HepG2 (cell line): ENCODE measurements at regions not wholly inside any gene's neighbourhood (a gene's known extent, or its start where the extent isn't known, plus 50 kb on each side); places are given as distances from the start of the nearest gene placed in this dataset.

ENCODE experiments used
- ATAC-seq: fragments of 200-7000 bp; cut with Tn5 transposase; 3 replicates; pipeline ENCODE4 v1.9.1; 2020; ENCODE audit warnings: mild to moderate bottlenecking, moderate library complexity
- BruUV-seq: library from RNA; stranded (reverse); fragments of 400-500 nt; replicated peaks from 2 replicates; lab custom pipeline; 2021; lab: Mats Ljungman, UMichigan
- CTCF ChIA-PET: fragments of 300-600 bp; formaldehyde crosslinking; extraction: SDS; loops from one replicate; lab custom pipeline; 2021; ENCODE audit warnings: low total read pairs, inconsistent platforms, low intra/inter-chr PET ratio; lab: Yijun Ruan, JAX
- POLR2A ChIA-PET: fragments of 350-600 bp; sonication (Branson Sonifier 250); formaldehyde crosslinking; loops from one replicate; lab custom pipeline; 2020; ENCODE audit warnings: antibody characterized with exemption, inconsistent platforms; lab: Yijun Ruan, JAX
- DNase-seq: peaks from one replicate; pipeline ENCODE4 v3.0.0-alpha.2; 2015; ENCODE audit warnings: low spot score
- FAIRE-seq: peaks from 3 replicates; lab custom pipeline; 2011; peaks lifted over from hg19 to GRCh38; lab: Jason Lieb, UNC
- H2AFZ ChIP-seq: one replicate; pipeline ENCODE4 v1.6.1; 2011; ENCODE audit warnings: low read length, inconsistent platforms
- H3K27ac ChIP-seq: fragments of 300-600 bp; 3 replicates; pipeline ENCODE4 v1.8.0; 2011; ENCODE audit warnings: mixed run types, mild to moderate bottlenecking, mixed read lengths, low read length, inconsistent platforms; ENCODE audit not compliant: insufficient read depth; ENCODE audit errors: extremely low read length
- H3K27me3 ChIP-seq, 2 experiments: fragments of 200-600 bp in 1 of 2; 2 replicates in 1 of 2; 3 replicates in 1 of 2; pipeline versions ENCODE4 v1.6.0 to v1.8.0; 2011; ENCODE audit warnings: low read length in 2 of 2, mild to moderate bottlenecking in 2 of 2, moderate library complexity in 2 of 2, inconsistent platforms in 1 of 2; ENCODE audit not compliant: insufficient read depth in 2 of 2, control insufficient read depth in 1 of 2
- H3K36me3 ChIP-seq, 2 experiments: fragments of 200-600 bp in 1 of 2; replicated peaks in 1 of 2; 2 replicates in 1 of 2; 3 replicates in 1 of 2; pipeline versions ENCODE4 v1.5.1 to v1.8.0; 2011; ENCODE audit warnings: low read length in 2 of 2, inconsistent platforms in 1 of 2; ENCODE audit not compliant: insufficient read depth in 2 of 2, control insufficient read depth in 1 of 2
- H3K4me1 ChIP-seq: 2 replicates; pipeline ENCODE4 v1.5.1; 2012; ENCODE audit warnings: low read length, inconsistent platforms; ENCODE audit not compliant: insufficient read depth
- H3K4me2 ChIP-seq: 2 replicates; pipeline ENCODE4 v1.6.0; 2011; ENCODE audit warnings: low read depth, low read length, inconsistent platforms
- H3K4me3 ChIP-seq, 3 experiments: fragments of 200-600 bp in 1 of 3; sonication (generic), shearing (Covaris generic) in 1 of 3; replicated peaks in 1 of 3; 2 replicates each; pipeline ENCODE4 v1.5.1; 2011 to 2016; ENCODE audit warnings: low read length in 3 of 3, inconsistent platforms in 2 of 3, low read depth in 2 of 3, mild to moderate bottlenecking in 2 of 3, control low read depth in 1 of 3, mixed read lengths in 1 of 3; ENCODE audit not compliant: insufficient read depth in 1 of 3
- H3K79me2 ChIP-seq: one replicate; pipeline ENCODE4 v1.6.1; 2011; ENCODE audit warnings: low read length, inconsistent platforms; ENCODE audit not compliant: insufficient read depth
- H3K9ac ChIP-seq: 2 replicates; pipeline ENCODE4 v1.6.0; 2011; ENCODE audit warnings: mild to moderate bottlenecking, low read depth, low read length, inconsistent platforms; ENCODE audit not compliant: insufficient read depth
- H3K9me3 ChIP-seq: 2 replicates; pipeline ENCODE4 v1.5.1; 2012; ENCODE audit warnings: mild to moderate bottlenecking, low read length
- H4K20me1 ChIP-seq: 2 replicates; pipeline ENCODE4 v1.6.0; 2011; ENCODE audit warnings: inconsistent platforms, mild to moderate bottlenecking, low read length, moderate library complexity; ENCODE audit not compliant: insufficient read depth
- AHDC1 ChIP-seq: sonication (generic); formaldehyde crosslinking; IDR thresholded peaks from 2 replicates; pipeline ENCODE4 v1.5.1; 2020; ENCODE audit warnings: mild to moderate bottlenecking, missing genetic modification reagents, borderline replicate concordance
- ISL2 ChIP-seq: sonication (generic); formaldehyde crosslinking; IDR thresholded peaks from 2 replicates; pipeline ENCODE4 v1.5.0; 2020; ENCODE audit warnings: missing genetic modification reagents
- NFE2L2 ChIP-seq: fragments of 150-350 bp; IDR thresholded peaks from 2 replicates; pipeline ENCODE4 v1.6.1; 2014; ENCODE audit warnings: low read length
- PHF5A ChIP-seq: IDR thresholded peaks from one replicate; pipeline ENCODE4 v1.6.1; 2018; ENCODE audit warnings: low read depth, missing genetic modification reagents; ENCODE audit not compliant: unreplicated experiment
- SP4 ChIP-seq: sonication (generic); formaldehyde crosslinking; IDR thresholded peaks from 2 replicates; pipeline ENCODE4 v1.8.1; 2023; ENCODE audit warnings: mild to moderate bottlenecking, missing genetic modification reagents
- ZFP1 ChIP-seq: IDR thresholded peaks from 2 replicates; pipeline ENCODE4 v1.6.1; 2016
- ZSCAN30 ChIP-seq: sonication (generic); formaldehyde crosslinking; IDR thresholded peaks from 2 replicates; pipeline ENCODE4 v1.5.0; 2020; ENCODE audit warnings: mild to moderate bottlenecking, missing genetic modification reagents
- whole genome bisulfite sequencing: methylation state at CpG from one replicate; pipeline ENCODE4 v1.1.6; 2017; ENCODE audit warnings: low lambda C conversion rate; 5-methylcytosine and 5-hydroxymethylcytosine counted together
- in situ Hi-C: cut with HindIII; loops from 2 replicates; pipeline ENCODE4 v1.10.0; 2017; ENCODE audit warnings: low pct_unique_long_range_greater_than_20kb; ENCODE audit not compliant: extremely low pct_ligation_motif_present
- intact Hi-C: fragments of 100-400 bp; cut with micrococcal nuclease; formaldehyde crosslinking; loops from one replicate; pipeline ENCODE4 v1.10.0; 2022; ENCODE audit not compliant: unreplicated experiment

- Histone ChIP-seq H3K4me2 (no peak overlapping the region), H4K20me1 (no peaks in the 10 kb centered on the region; the same call in 1 of the 2 replicates), H3K4me1 (no peaks in the 10 kb centered on the region), H3K79me2 (no peaks in the 10 kb centered on the region), H3K27ac (no peak overlapping the region), H3K27me3 (no peaks in the 10 kb centered on the region), H3K9me3 (no peaks in the 10 kb centered on the region), H2AFZ (no peak overlapping the region), H3K36me3 (no peaks in the 10 kb centered on the region), H3K9ac (no peak overlapping the region)
- in situ Hi-C loops = no loop called here
- ATAC-seq (no peak), FAIRE-seq (no peak)
- ChIA-PET CTCF (no interaction called here), POLR2A (no interaction called here)
- no TSS peak for BruUV-seq
- intact Hi-C loops = no loop called here
- 19% methylated on average over 4 of the region's 4 CpGs for WGBS
- TF ChIP-seq AHDC1 = no peak
- TF ChIP-seq SP4 = no peak
- TF ChIP-seq ISL2 (CRISPR knock-in tag) = no peak
- TF ChIP-seq ZFP1 (CRISPR knock-in tag) = no peak
- TF ChIP-seq PHF5A (CRISPR knock-in tag) = no peak
- no peak for TF ChIP-seq ZSCAN30 (CRISPR knock-in tag)
- TF ChIP-seq NFE2L2 = 0 out of 2 replicates have a peak, but pooled peaks have one; percentile 10
- TF ChIP-seq, all 625 proteins: peak for 1
- no peak for DNase-seq
- no peak overlapping the region for H3K4me3 ChIP-seq
Measured at GRCh38 chr2:184186436-184186835, 411.9 kb upstream of the ZNF804A start.
